ENCODE measurements at regions not wholly inside any gene's neighbourhood (a gene's known extent, or its start where the extent isn't known, plus 50 kb on each side); places are given as distances from the start of the nearest gene placed in this dataset.

- no peak for DNase-seq (ENCODE audit: low read depth)
- no peak for TF ChIP-seq CTCF (conservative IDR thresholded peaks at IDR 0.05; ENCODE audit: low read depth, low read length)
- H3K4me3 ChIP-seq (ENCODE audit: low read depth, low read length) = no peak overlapping the region
Measured at GRCh38 chr3:164393171-164393570, 685.1 kb downstream of the SI start.

GRCh38 chr3:164390046-164390445 lies 688.2 kb downstream of the SI start:
- no peak overlapping the region for H3K4me3 ChIP-seq (ENCODE audit: low read depth, low read length)
- DNase-seq (ENCODE audit: low read depth) = no peak
- TF ChIP-seq CTCF (conservative IDR thresholded peaks at IDR 0.05; ENCODE audit: low read depth, low read length) = no peak

GRCh38 chr3:164387236-164387635 lies 691.1 kb downstream of the SI start:
- DNase-seq (ENCODE audit: low read depth) = no peak
- TF ChIP-seq CTCF (conservative IDR thresholded peaks at IDR 0.05; ENCODE audit: low read depth, low read length) = no peak
- no peak overlapping the region for H3K4me3 ChIP-seq (ENCODE audit: low read depth, low read length)

- no peak overlapping the region for H3K4me3 ChIP-seq (ENCODE audit: low read depth, low read length)
- no peak for DNase-seq (ENCODE audit: low read depth)
- no peak for TF ChIP-seq CTCF (conservative IDR thresholded peaks at IDR 0.05; ENCODE audit: low read depth, low read length)
Measured at GRCh38 chr3:164380156-164380555, 698.1 kb downstream of the SI start.

- no peak overlapping the region for H3K4me3 ChIP-seq (ENCODE audit: low read depth, low read length)
- no peak for TF ChIP-seq CTCF (conservative IDR thresholded peaks at IDR 0.05; ENCODE audit: low read depth, low read length)
- DNase-seq (ENCODE audit: low read depth) = no peak
Measured at GRCh38 chr3:164377466-164377865, 700.8 kb downstream of the SI start.

GRCh38 chr3:164375995-164376394 lies 702.3 kb downstream of the SI start:
- no peak for TF ChIP-seq CTCF (conservative IDR thresholded peaks at IDR 0.05; ENCODE audit: low read depth, low read length)
- no peak overlapping the region for H3K4me3 ChIP-seq (ENCODE audit: low read depth, low read length)
- no peak for DNase-seq (ENCODE audit: low read depth)

GRCh38 chr3:164375538-164375937 lies 702.8 kb downstream of the SI start:
- no peak overlapping the region for H3K4me3 ChIP-seq (ENCODE audit: low read depth, low read length)
- DNase-seq (ENCODE audit: low read depth) = no peak
- no peak for TF ChIP-seq CTCF (conservative IDR thresholded peaks at IDR 0.05; ENCODE audit: low read depth, low read length)
